GM06990 (cell line): ENCODE measurements at regions not wholly inside any gene's neighbourhood (a gene's known extent, or its start where the extent isn't known, plus 50 kb on each side); places are given as distances from the start of the nearest gene placed in this dataset.

Source experiments
- DNase-seq: peaks from one replicate; pipeline ENCODE4 v3.0.0-alpha.2; 2011; ENCODE audit not compliant: insufficient read length; ENCODE audit errors: extremely low read depth
- H3K27me3 ChIP-seq: replicated peaks from 2 replicates; pipeline ENCODE4 v1.6.0; 2011; ENCODE audit warnings: low read length; ENCODE audit not compliant: control insufficient read depth, insufficient read depth
- H3K36me3 ChIP-seq: 2 replicates; pipeline ENCODE4 v1.5.1; 2011; ENCODE audit warnings: low read length; ENCODE audit not compliant: control insufficient read depth, insufficient read depth
- H3K4me3 ChIP-seq: replicated peaks from 2 replicates; pipeline ENCODE4 v1.5.1; 2011; ENCODE audit warnings: low read depth, mild to moderate bottlenecking, control low read depth, low read length
- CTCF ChIP-seq: IDR thresholded peaks from 2 replicates; pipeline ENCODE4 v1.5.1; 2011; ENCODE audit warnings: low read length, control low read depth, mild to moderate bottlenecking, inconsistent platforms; ENCODE audit not compliant: insufficient read depth, poor library complexity, severe bottlenecking

GRCh38 chr6:37115236-37115895, 54.6 kb upstream of the PIM1 start:
- DNase-seq: no peak
- H3K27me3 ChIP-seq: no peaks in the 10 kb centered on the region; the same call in 1 of the 2 replicates
- no peak for TF ChIP-seq CTCF
- H3K4me3 ChIP-seq: no peak overlapping the region
- H3K36me3 ChIP-seq: no peaks in the 10 kb centered on the region

- Histone ChIP-seq H3K27me3 (no peaks in the 10 kb centered on the region; the same call in 1 of the 2 replicates), H3K36me3 (no peaks in the 10 kb centered on the region)
These were observed 53.6 kb upstream of the PIM1 start for GRCh38 chr6:37116326-37116725.

DNA sequence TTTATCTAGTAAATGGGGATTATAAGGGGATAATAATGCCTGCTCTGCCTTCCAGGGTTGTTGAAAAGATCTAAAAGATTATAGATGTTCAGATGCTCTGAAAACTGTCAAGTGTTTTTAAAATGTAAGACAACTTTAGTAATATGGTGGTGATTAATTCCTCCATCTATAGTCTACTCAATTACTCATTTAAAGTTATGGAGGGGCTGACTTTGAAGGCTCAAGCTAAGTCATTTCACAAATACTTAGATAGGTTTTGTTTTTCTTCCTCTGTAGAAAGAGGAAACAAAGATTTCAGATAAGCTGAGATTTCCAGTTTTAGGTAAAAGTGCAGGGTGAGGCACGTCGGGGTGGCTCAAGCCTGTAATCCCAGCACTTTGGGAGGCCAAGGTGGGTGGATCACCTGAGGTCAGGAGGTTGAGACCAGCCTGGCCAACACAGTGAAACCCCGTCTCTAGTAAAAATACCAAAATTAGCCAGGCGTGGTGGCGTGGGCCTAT, 50.5 kb upstream of the PIM1 start:
- no peak for TF ChIP-seq CTCF
- Histone ChIP-seq H3K36me3 (no peaks in the 10 kb centered on the region), H3K4me3 (no peak overlapping the region), H3K27me3 (no peaks in the 10 kb centered on the region; the same call in 1 of the 2 replicates)
- DNase-seq: no peak

More at GRCh38 chr6:37116326-37116725, 53.6 kb upstream of the PIM1 start:
- no peak for TF ChIP-seq CTCF
- H3K4me3 ChIP-seq: no peak overlapping the region
- DNase-seq: no peak
